ENCODE measurements at regions not wholly inside any gene's neighbourhood (a gene's known extent, or its start where the extent isn't known, plus 50 kb on each side); places are given as distances from the start of the nearest gene placed in this dataset.
"Not testable (repeated sequence)": the region's sequence is repeated elsewhere in the genome, so short reads cannot be mapped to it uniquely, and the experiment has no call there.

- DNase-seq (no peak), ATAC-seq (no peak)
- Histone ChIP-seq H3K36me3 (ENCODE audit: low read depth) (no peaks in the 10 kb centered on the region), H3K4me3 (no peak overlapping the region), H3K4me1 (ENCODE audit: low read depth) (no peaks in the 10 kb centered on the region), H3K9me3 (no peaks in the 10 kb centered on the region)
- TF ChIP-seq, protein P1, sequence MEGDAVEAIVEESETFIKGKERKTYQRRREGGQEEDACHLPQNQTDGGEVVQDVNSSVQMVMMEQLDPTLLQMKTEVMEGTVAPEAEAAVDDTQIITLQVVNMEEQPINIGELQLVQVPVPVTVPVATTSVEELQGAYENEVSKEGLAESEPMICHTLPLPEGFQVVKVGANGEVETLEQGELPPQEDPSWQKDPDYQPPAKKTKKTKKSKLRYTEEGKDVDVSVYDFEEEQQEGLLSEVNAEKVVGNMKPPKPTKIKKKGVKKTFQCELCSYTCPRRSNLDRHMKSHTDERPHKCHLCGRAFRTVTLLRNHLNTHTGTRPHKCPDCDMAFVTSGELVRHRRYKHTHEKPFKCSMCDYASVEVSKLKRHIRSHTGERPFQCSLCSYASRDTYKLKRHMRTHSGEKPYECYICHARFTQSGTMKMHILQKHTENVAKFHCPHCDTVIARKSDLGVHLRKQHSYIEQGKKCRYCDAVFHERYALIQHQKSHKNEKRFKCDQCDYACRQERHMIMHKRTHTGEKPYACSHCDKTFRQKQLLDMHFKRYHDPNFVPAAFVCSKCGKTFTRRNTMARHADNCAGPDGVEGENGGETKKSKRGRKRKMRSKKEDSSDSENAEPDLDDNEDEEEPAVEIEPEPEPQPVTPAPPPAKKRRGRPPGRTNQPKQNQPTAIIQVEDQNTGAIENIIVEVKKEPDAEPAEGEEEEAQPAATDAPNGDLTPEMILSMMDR (IDR thresholded peaks at IDR 0.05) = no peak
- intact Hi-C loops (cut with DNase I, micrococcal nuclease) = no loop called here
Measured at GRCh38 chr9:124084087-124084486, 72.5 kb downstream of the LHX2 start.

GRCh38 chr9:124087226-124087625, 75.7 kb downstream of the LHX2 start:
- no peak for ATAC-seq
- intact Hi-C loops (cut with DNase I, micrococcal nuclease) = no loop called here
- H3K36me3 ChIP-seq (ENCODE audit: low read depth) = no peaks in the 10 kb centered on the region
- no peaks in the 10 kb centered on the region for H3K9me3 ChIP-seq
- TF ChIP-seq, protein P1 (IDR thresholded peaks at IDR 0.05) = no peak
- H3K4me1 ChIP-seq (ENCODE audit: low read depth) = no peaks in the 10 kb centered on the region
- no peak for DNase-seq
- no peak overlapping the region for H3K4me3 ChIP-seq

DNA sequence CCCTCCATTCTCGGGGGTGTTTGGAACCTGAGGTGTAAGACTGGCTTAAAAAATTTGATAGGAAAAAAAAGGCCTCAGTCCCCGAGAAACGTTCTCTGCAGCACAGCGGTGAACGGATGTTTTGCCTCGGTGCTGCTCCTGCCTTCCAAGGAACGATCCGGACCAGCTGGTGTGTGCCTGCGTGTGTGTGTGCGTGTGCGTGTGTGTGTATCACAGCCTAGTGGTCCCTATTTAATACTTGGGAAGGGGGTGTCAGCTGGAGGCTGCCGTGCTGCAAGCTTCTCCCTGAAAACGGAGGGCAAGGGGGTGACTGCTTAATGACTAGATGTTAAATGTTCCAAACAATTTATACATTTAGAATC, 76.9 kb downstream of the LHX2 start:
- no peaks in the 10 kb centered on the region for H3K4me1 ChIP-seq (ENCODE audit: low read depth)
- TF ChIP-seq, protein P1 (IDR thresholded peaks at IDR 0.05) = no peak
- no peak for ATAC-seq
- H3K36me3 ChIP-seq (ENCODE audit: low read depth) = no peaks in the 10 kb centered on the region
- DNase-seq = peak in 1 of 3 donors; percentile 7
- H3K9me3 ChIP-seq = no peaks in the 10 kb centered on the region
- H3K4me3 ChIP-seq = no peak overlapping the region
- intact Hi-C loops (cut with DNase I, micrococcal nuclease) = no loop called here

- H3K9me3 ChIP-seq; H3K4me3 ChIP-seq; intact Hi-C loops (cut with DNase I, micrococcal nuclease); H3K36me3 ChIP-seq (ENCODE audit: low read depth); H3K4me1 ChIP-seq (ENCODE audit: low read depth); DNase-seq; ATAC-seq: not testable (repeated sequence)
Measured at GRCh38 chr9:124089631-124090488, 78.3 kb downstream of the LHX2 start.

DNA sequence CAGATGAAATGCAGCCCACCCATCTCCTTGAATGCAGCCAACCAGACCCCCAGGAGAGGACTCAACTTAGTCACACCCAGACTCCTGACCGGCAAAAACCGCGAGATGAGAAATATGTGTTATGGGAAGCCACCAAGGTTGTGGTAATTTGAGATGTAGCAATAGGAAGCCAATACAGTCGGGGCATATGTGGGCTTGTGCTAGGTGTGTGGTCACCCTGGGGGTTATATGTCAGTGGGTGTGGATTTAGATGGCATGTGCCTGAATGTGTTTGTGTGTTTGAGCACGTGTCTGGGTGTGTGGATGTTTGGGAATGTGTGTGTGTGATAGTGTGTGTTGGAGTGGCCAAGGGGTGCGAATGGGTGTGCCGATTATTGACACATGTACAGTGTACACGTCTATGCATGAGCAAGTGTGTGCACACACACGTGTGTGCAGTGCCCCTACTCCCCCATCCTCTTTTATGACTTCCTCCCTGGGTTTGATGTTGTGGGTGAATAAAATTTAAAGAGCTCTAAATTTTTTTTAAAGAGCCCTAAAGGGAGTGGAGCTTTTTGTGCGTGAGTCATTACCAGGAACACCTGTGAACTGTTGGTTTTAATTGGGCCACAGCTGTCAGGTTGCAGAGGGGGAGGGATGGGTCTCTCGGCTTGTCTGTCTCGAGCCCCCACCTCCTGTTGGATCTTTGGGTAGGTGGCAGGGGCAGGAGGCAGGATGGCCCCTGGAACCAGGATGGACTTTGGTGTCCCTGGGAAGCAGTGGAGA, 86.8 kb downstream of the LHX2 start:
- DNase-seq = no peak
- no peaks in the 10 kb centered on the region for H3K9me3 ChIP-seq
- H3K4me3 ChIP-seq = no peak overlapping the region
- no peaks in the 10 kb centered on the region for H3K4me1 ChIP-seq (ENCODE audit: low read depth)
- TF ChIP-seq, protein P1 (IDR thresholded peaks at IDR 0.05) = no peak
- H3K36me3 ChIP-seq (ENCODE audit: low read depth) = no peaks in the 10 kb centered on the region
- ATAC-seq = peak; percentile 61
- intact Hi-C loops (cut with DNase I, micrococcal nuclease) = no loop called here

DNA sequence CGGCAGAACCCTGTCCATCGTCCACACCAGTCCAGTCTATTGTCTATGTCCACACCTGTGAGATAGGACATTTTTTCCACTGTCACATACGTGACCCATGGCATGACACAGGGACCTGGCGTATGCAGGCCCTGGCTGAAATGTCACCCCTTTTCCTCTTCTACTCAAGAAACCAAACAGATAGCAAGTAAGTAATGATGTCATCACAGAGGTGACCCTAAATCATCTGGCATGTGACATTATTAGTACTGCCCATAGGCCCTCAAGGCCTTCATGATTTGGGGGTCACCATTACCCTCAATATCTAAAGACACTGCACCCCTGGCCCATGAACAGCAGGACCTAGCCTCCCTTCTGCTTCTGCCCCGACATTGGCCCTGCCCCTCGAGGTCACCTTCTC, 88.3 kb downstream of the LHX2 start:
- intact Hi-C loops (cut with DNase I, micrococcal nuclease) = no loop called here
- DNase-seq (no peak), ATAC-seq (no peak)
- H3K4me3 ChIP-seq = no peak overlapping the region
- H3K9me3 ChIP-seq = no peaks in the 10 kb centered on the region
- TF ChIP-seq, protein P1 (IDR thresholded peaks at IDR 0.05) = no peak
- no peaks in the 10 kb centered on the region for H3K4me1 ChIP-seq (ENCODE audit: low read depth)
- no peaks in the 10 kb centered on the region for H3K36me3 ChIP-seq (ENCODE audit: low read depth)
